ENCODE measurements at regions not wholly inside any gene's neighbourhood (a gene's known extent, or its start where the extent isn't known, plus 50 kb on each side); places are given as distances from the start of the nearest gene placed in this dataset.

GRCh38 chr6:21538186-21538798 lies 55.3 kb upstream of the SOX4 start:
- Histone ChIP-seq H3K4me3 (no peak overlapping the region), H3K27ac (peak overlapping the region in 1 of 4 donors; percentile 9), H3K36me3 (no peaks in the 10 kb centered on the region), H3K27me3 (no peaks in the 10 kb centered on the region), H3K4me1 (no peaks in the 10 kb centered on the region), H3K9me3 (no peaks in the 10 kb centered on the region)
- DNase-seq = no peak
- no peak for TF ChIP-seq POLR2A (IDR thresholded peaks at IDR 0.05)
- TF ChIP-seq CTCF (IDR thresholded peaks at IDR 0.05) = no peak

GRCh38 chr6:21539621-21540100 lies 53.9 kb upstream of the SOX4 start:
- Histone ChIP-seq H3K27me3 (no peaks in the 10 kb centered on the region), H3K4me1 (no peaks in the 10 kb centered on the region), H3K4me3 (no peak overlapping the region), H3K36me3 (no peaks in the 10 kb centered on the region), H3K9me3 (no peaks in the 10 kb centered on the region), H3K27ac (no peak overlapping the region)
- DNase-seq = no peak
- TF ChIP-seq CTCF (IDR thresholded peaks at IDR 0.05) (no peak), POLR2A (IDR thresholded peaks at IDR 0.05) (no peak)

Measured in Peyer's patch (tissue), 4 donors.